HAP-1 (cell line): ENCODE measurements at regions not wholly inside any gene's neighbourhood (a gene's known extent, or its start where the extent isn't known, plus 50 kb on each side); places are given as distances from the start of the nearest gene placed in this dataset.
"Not testable (repeated sequence)": the region's sequence is repeated elsewhere in the genome, so short reads cannot be mapped to it uniquely, and the experiment has no call there.

Experiments used
- DNase-seq, 2 experiments: peaks; one replicate each; pipeline ENCODE4 v3.0.0-alpha.2; 2016 to 2020; ENCODE audit warnings: low spot score in 2 of 2
- H3K27me3 ChIP-seq: fragments of 250-450 bp; sonication (Bioruptor Pico); 2 replicates; pipeline ENCODE4 v1.5.1; 2020; ENCODE audit warnings: low read depth, mild to moderate bottlenecking, moderate library complexity
- H3K36me3 ChIP-seq: fragments of 250-450 bp; sonication (Bioruptor Pico); replicated peaks from 2 replicates; pipeline ENCODE4 v1.5.1; 2020; ENCODE audit warnings: mild to moderate bottlenecking
- H3K4me1 ChIP-seq: fragments of 250-450 bp; sonication (Bioruptor Pico); 2 replicates; pipeline ENCODE4 v1.5.1; 2020; ENCODE audit warnings: mild to moderate bottlenecking
- H3K4me3 ChIP-seq: fragments of 250-450 bp; sonication (Bioruptor Pico); 2 replicates; pipeline ENCODE4 v1.5.1; 2020; ENCODE audit warnings: mild to moderate bottlenecking, moderate library complexity
- H3K9me3 ChIP-seq: fragments of 250-450 bp; sonication (Bioruptor Pico); 2 replicates; pipeline ENCODE4 v1.5.1; 2020; ENCODE audit warnings: mild to moderate bottlenecking, moderate library complexity
- in situ Hi-C: fragments of 300-500 bp; cut with MboI; formaldehyde crosslinking; loops from 3 replicates; pipeline ENCODE4 v1.14.3; 2020; ENCODE audit warnings: low sequenced_read_pairs, inconsistent platforms, mixed read lengths

- Histone ChIP-seq H3K4me3 (no peak overlapping the region), H3K9me3 (no peaks in the 10 kb centered on the region), H3K36me3 (no peaks in the 10 kb centered on the region), H3K4me1 (no peaks in the 10 kb centered on the region), H3K27me3 (peaks cover 9% of the 10 kb centered on the region; the same call in 1 of the 2 replicates)
- in situ Hi-C loops = no loop called here
- no peak for DNase-seq
Observed at GRCh38 chr2:131584380-131584779, 56.7 kb downstream of the CCDC74A start.

GRCh38 chr2:131584940-131585339 is 57.3 kb downstream of the CCDC74A start:
- DNase-seq = no peak
- Histone ChIP-seq H3K36me3 (no peaks in the 10 kb centered on the region), H3K4me1 (no peaks in the 10 kb centered on the region), H3K27me3 (peaks cover 9% of the 10 kb centered on the region; the same call in 1 of the 2 replicates), H3K4me3 (no peak overlapping the region), H3K9me3 (no peaks in the 10 kb centered on the region)
- in situ Hi-C loops = no loop called here

- Histone ChIP-seq H3K9me3 (no peaks in the 10 kb centered on the region), H3K4me1 (no peaks in the 10 kb centered on the region), H3K27me3 (peaks cover 9% of the 10 kb centered on the region; the same call in 1 of the 2 replicates), H3K36me3 (no peaks in the 10 kb centered on the region), H3K4me3 (no peak overlapping the region)
- no peak for DNase-seq
- in situ Hi-C loops = no loop called here
Observed at GRCh38 chr2:131588152-131588873, 60.6 kb downstream of the CCDC74A start.

- H3K27me3 ChIP-seq, H3K4me1 ChIP-seq, in situ Hi-C loops, H3K9me3 ChIP-seq, H3K36me3 ChIP-seq, DNase-seq, H3K4me3 ChIP-seq: not testable (repeated sequence)
Observed at GRCh38 chr2:131589126-131589525, 61.4 kb downstream of the CCDC74A start.

GRCh38 chr2:131590366-131590765 is 62.7 kb downstream of the CCDC74A start:
- DNase-seq = no peak

GRCh38 chr2:131590896-131591295 is 63.2 kb downstream of the CCDC74A start:
- in situ Hi-C loops = no loop called here
- Histone ChIP-seq H3K9me3 (no peaks in the 10 kb centered on the region), H3K36me3 (no peaks in the 10 kb centered on the region), H3K4me1 (no peaks in the 10 kb centered on the region), H3K4me3 (no peak overlapping the region), H3K27me3 (peaks cover 9% of the 10 kb centered on the region; the same call in 1 of the 2 replicates)
- DNase-seq = no peak

More at GRCh38 chr2:131590366-131590765, 62.7 kb downstream of the CCDC74A start:
- Histone ChIP-seq H3K36me3 (no peaks in the 10 kb centered on the region), H3K9me3 (no peaks in the 10 kb centered on the region), H3K4me1 (no peaks in the 10 kb centered on the region), H3K4me3 (no peak overlapping the region), H3K27me3 (peaks cover 9% of the 10 kb centered on the region; the same call in 1 of the 2 replicates)
- in situ Hi-C loops = no loop called here

GRCh38 chr2:131596561-131596960 is 68.9 kb downstream of the CCDC74A start:
- H3K36me3 ChIP-seq, H3K27me3 ChIP-seq, H3K9me3 ChIP-seq, H3K4me1 ChIP-seq, H3K4me3 ChIP-seq, in situ Hi-C loops, DNase-seq: not testable (repeated sequence)

GRCh38 chr2:131602444-131602843 is 74.8 kb downstream of the CCDC74A start:
- H3K4me3 ChIP-seq, H3K36me3 ChIP-seq, in situ Hi-C loops, H3K9me3 ChIP-seq, H3K27me3 ChIP-seq, DNase-seq, H3K4me1 ChIP-seq: not testable (repeated sequence)

GRCh38 chr2:131604652-131605051 is 77.0 kb downstream of the CCDC74A start:
- H3K36me3 ChIP-seq, in situ Hi-C loops, H3K4me3 ChIP-seq, H3K27me3 ChIP-seq, H3K9me3 ChIP-seq, DNase-seq, H3K4me1 ChIP-seq: not testable (repeated sequence)

- H3K27me3 ChIP-seq, H3K9me3 ChIP-seq, H3K4me1 ChIP-seq, H3K36me3 ChIP-seq, in situ Hi-C loops, H3K4me3 ChIP-seq, DNase-seq: not testable (repeated sequence)
Observed at GRCh38 chr2:131606366-131606765, 78.7 kb downstream of the CCDC74A start.

GRCh38 chr2:131607056-131607455 is 79.4 kb downstream of the CCDC74A start:
- H3K27me3 ChIP-seq, DNase-seq, H3K4me1 ChIP-seq, in situ Hi-C loops, H3K4me3 ChIP-seq, H3K9me3 ChIP-seq, H3K36me3 ChIP-seq: not testable (repeated sequence)

- H3K4me3 ChIP-seq, H3K27me3 ChIP-seq, H3K36me3 ChIP-seq, in situ Hi-C loops, H3K9me3 ChIP-seq, DNase-seq, H3K4me1 ChIP-seq: not testable (repeated sequence)
Observed at GRCh38 chr2:131614539-131614938, 86.9 kb downstream of the CCDC74A start.

- H3K4me3 ChIP-seq, H3K27me3 ChIP-seq, in situ Hi-C loops, H3K9me3 ChIP-seq, H3K36me3 ChIP-seq, H3K4me1 ChIP-seq, DNase-seq: not testable (repeated sequence)
Observed at GRCh38 chr2:131618320-131618719, 90.6 kb downstream of the CCDC74A start.

GRCh38 chr2:131622874-131623273 is 95.2 kb downstream of the CCDC74A start:
- H3K36me3 ChIP-seq, in situ Hi-C loops, H3K27me3 ChIP-seq, H3K9me3 ChIP-seq, H3K4me3 ChIP-seq, H3K4me1 ChIP-seq, DNase-seq: not testable (repeated sequence)

- H3K36me3 ChIP-seq, in situ Hi-C loops, DNase-seq, H3K27me3 ChIP-seq, H3K4me3 ChIP-seq, H3K4me1 ChIP-seq, H3K9me3 ChIP-seq: not testable (repeated sequence)
Observed at GRCh38 chr2:131626011-131626410, 98.3 kb downstream of the CCDC74A start.
